SK-N-MC (cell line): ENCODE measurements at regions not wholly inside any gene's neighbourhood (a gene's known extent, or its start where the extent isn't known, plus 50 kb on each side); places are given as distances from the start of the nearest gene placed in this dataset.

Source experiments
- EZH2 ChIP-seq: fragments of 200-600 bp; sonication (generic); IDR thresholded peaks from one replicate; pipeline ENCODE4 v1.6.1; 2017; ENCODE audit warnings: antibody characterized with exemption
- FOXP2 ChIP-seq: optimal IDR thresholded peaks from 2 replicates; pipeline ENCODE3; 2011; ENCODE audit warnings: mild to moderate bottlenecking, moderate library complexity; ENCODE audit not compliant: insufficient read depth; ENCODE audit errors: extremely low read length, control extremely low read depth
- POLR2AphosphoS5 ChIP-seq: IDR thresholded peaks from 2 replicates; pipeline ENCODE4 v1.6.1; 2012; ENCODE audit warnings: mild to moderate bottlenecking, low read depth, low read length, borderline replicate concordance

DNA sequence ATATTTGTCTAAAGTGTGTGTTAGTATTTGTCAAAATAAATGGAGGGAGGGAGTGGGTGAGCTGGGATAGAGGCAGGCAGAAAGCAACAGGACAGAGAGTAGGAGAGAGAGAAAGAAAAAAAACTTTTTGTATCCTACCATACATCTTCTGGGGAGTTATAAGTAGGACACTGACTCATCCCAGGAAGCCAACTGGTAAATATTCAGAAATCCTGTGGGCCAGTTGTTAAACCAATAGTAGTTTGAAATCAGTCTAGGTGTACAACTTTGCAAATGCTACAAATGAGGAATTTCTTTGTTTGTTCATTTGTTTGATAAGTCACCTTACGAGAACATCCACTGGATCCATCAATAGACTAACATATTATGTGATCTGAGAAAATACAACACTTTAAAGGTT is 980.9 kb downstream of the GATA3 start:
- no peak for TF ChIP-seq POLR2AphosphoS5
- no peak for TF ChIP-seq EZH2
- no peak for TF ChIP-seq FOXP2
